Smooth muscle cell (in vitro differentiated cells): ENCODE measurements at regions not wholly inside any gene's neighbourhood (a gene's known extent, or its start where the extent isn't known, plus 50 kb on each side); places are given as distances from the start of the nearest gene placed in this dataset.

ENCODE experiments used
- DNase-seq: peaks from one replicate; lab custom pipeline; 2025; ENCODE audit not compliant: unreplicated experiment; lab: John Stamatoyannopoulos, UW
- H2AFZ ChIP-seq: fragments of 200-600 bp; sonication (generic); 2 replicates; pipeline ENCODE4 v1.6.0; 2016; ENCODE audit warnings: antibody characterized with exemption, low read depth, mild to moderate bottlenecking
- H3F3A ChIP-seq: fragments of 200-600 bp; sonication (generic); 2 replicates; pipeline ENCODE4 v1.6.0; 2017; ENCODE audit warnings: antibody characterized with exemption, low read depth
- H3K27ac ChIP-seq: fragments of 200-600 bp; sonication (generic); 2 replicates; pipeline ENCODE4 v1.5.1; 2016; ENCODE audit warnings: low read depth, mild to moderate bottlenecking
- H3K27me3 ChIP-seq: fragments of 200-600 bp; sonication (generic); 2 replicates; pipeline ENCODE4 v1.6.1; 2016; ENCODE audit warnings: low read depth, mild to moderate bottlenecking
- H3K36me3 ChIP-seq: fragments of 200-600 bp; sonication (generic); 2 replicates; pipeline ENCODE4 v1.5.1; 2016; ENCODE audit warnings: low read depth
- H3K4me1 ChIP-seq: fragments of 200-600 bp; sonication (generic); 2 replicates; pipeline ENCODE4 v1.5.1; 2016; ENCODE audit warnings: low read depth
- H3K4me2 ChIP-seq: fragments of 200-600 bp; sonication (generic); 2 replicates; pipeline ENCODE4 v1.6.0; 2016; ENCODE audit warnings: mild to moderate bottlenecking
- H3K4me3 ChIP-seq: fragments of 200-600 bp; sonication (generic); 2 replicates; pipeline ENCODE4 v1.5.1; 2016; ENCODE audit warnings: mild to moderate bottlenecking
- H3K79me2 ChIP-seq: fragments of 200-600 bp; sonication (generic); 2 replicates; pipeline ENCODE4 v1.6.0; 2016; ENCODE audit warnings: low read depth, mild to moderate bottlenecking
- H3K9ac ChIP-seq: fragments of 200-600 bp; sonication (generic); 2 replicates; pipeline ENCODE4 v1.6.0; 2016; ENCODE audit warnings: low read depth
- H3K9me3 ChIP-seq: fragments of 200-600 bp; sonication (generic); replicated peaks from 2 replicates; pipeline ENCODE4 v1.5.1; 2016; ENCODE audit warnings: low read depth
- H4K20me1 ChIP-seq: fragments of 200-600 bp; sonication (generic); 2 replicates; pipeline ENCODE4 v1.6.0; 2016; ENCODE audit warnings: low read depth
- WGBS: methylation state at CpG from one replicate; pipeline ENCODE4 v1.1.7; 2016; ENCODE audit warnings: low lambda C conversion rate; 5-methylcytosine and 5-hydroxymethylcytosine counted together
- TF ChIP-seq, protein P1 (sequence below): fragments of 200-600 bp; sonication (generic); IDR thresholded peaks from 2 replicates; pipeline ENCODE4 v1.5.1; 2017; ENCODE audit warnings: borderline replicate concordance, mild to moderate bottlenecking, antibody characterized with exemption; ENCODE audit not compliant: insufficient read depth, poor library complexity, severe bottlenecking

DNA sequence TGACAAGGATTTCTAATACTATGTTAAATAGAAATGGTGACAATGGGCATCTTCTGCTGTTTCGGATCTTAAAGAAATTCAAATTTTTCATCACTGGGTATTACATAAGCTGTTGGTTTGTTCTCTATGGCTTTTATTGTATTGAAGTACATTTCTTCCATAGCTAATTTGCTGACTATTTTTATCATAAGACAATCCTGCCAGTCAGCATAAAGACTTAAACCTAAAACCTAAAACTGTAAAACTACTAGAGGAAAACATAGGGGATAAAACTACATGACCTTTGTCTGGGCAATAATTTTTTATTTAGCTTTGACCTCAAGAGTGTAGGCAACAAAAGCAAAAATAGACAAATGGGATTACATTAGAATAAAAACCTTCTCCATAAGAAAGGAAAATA is 1017.4 kb downstream of the SI start:
- H3K27me3 ChIP-seq = no peaks in the 10 kb centered on the region
- no peaks in the 10 kb centered on the region for H3K9me3 ChIP-seq
- DNase-seq = no peak
- no peak overlapping the region for H2AFZ ChIP-seq
- H3K36me3 ChIP-seq = no peaks in the 10 kb centered on the region
- no peaks in the 10 kb centered on the region for H3K4me1 ChIP-seq
- no peaks in the 10 kb centered on the region for H3K79me2 ChIP-seq
- no peaks in the 10 kb centered on the region for H4K20me1 ChIP-seq
- H3K27ac ChIP-seq = no peak overlapping the region
- H3K9ac ChIP-seq = no peak overlapping the region
- TF ChIP-seq, protein P1, sequence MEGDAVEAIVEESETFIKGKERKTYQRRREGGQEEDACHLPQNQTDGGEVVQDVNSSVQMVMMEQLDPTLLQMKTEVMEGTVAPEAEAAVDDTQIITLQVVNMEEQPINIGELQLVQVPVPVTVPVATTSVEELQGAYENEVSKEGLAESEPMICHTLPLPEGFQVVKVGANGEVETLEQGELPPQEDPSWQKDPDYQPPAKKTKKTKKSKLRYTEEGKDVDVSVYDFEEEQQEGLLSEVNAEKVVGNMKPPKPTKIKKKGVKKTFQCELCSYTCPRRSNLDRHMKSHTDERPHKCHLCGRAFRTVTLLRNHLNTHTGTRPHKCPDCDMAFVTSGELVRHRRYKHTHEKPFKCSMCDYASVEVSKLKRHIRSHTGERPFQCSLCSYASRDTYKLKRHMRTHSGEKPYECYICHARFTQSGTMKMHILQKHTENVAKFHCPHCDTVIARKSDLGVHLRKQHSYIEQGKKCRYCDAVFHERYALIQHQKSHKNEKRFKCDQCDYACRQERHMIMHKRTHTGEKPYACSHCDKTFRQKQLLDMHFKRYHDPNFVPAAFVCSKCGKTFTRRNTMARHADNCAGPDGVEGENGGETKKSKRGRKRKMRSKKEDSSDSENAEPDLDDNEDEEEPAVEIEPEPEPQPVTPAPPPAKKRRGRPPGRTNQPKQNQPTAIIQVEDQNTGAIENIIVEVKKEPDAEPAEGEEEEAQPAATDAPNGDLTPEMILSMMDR = no peak
- no peak overlapping the region for H3K4me2 ChIP-seq
- 97% methylated on average over 1 of the region's 1 CpG for WGBS
- no peaks in the 10 kb centered on the region for H3F3A ChIP-seq
- H3K4me3 ChIP-seq = no peak overlapping the region

DNA sequence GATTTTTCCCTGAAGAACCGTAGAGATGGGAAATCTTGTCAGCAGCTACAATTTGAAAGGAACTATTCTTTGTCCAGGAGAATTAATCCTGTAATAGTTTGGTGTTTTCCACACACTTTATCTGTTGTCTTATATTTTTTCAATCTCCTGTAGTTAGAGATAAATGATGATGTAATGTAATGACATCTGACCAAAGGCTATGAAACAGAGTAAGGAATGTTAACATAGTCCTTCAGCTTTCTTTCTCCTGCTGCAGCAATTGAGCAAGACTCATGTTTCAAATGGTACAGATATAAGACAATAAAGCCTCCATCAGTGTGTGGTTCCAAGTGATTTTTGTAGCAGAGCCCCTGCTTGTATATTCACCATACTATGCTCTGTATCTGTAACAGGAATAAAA is 1028.4 kb downstream of the SI start:
- H3K36me3 ChIP-seq = no peaks in the 10 kb centered on the region
- no peak overlapping the region for H3K4me3 ChIP-seq
- H4K20me1 ChIP-seq = no peaks in the 10 kb centered on the region
- TF ChIP-seq, protein P1 = no peak
- no peak for DNase-seq
- H3K4me2 ChIP-seq = no peak overlapping the region
- WGBS = 91% methylated on average over 1 of the region's 1 CpG
- peak overlapping the region; percentile 49 for H2AFZ ChIP-seq
- no peak overlapping the region for H3K9ac ChIP-seq
- no peaks in the 10 kb centered on the region for H3K79me2 ChIP-seq
- H3K27ac ChIP-seq = no peak overlapping the region
- no peaks in the 10 kb centered on the region for H3K9me3 ChIP-seq
- H3F3A ChIP-seq = no peaks in the 10 kb centered on the region
- H3K4me1 ChIP-seq = no peaks in the 10 kb centered on the region
- no peaks in the 10 kb centered on the region for H3K27me3 ChIP-seq

DNA sequence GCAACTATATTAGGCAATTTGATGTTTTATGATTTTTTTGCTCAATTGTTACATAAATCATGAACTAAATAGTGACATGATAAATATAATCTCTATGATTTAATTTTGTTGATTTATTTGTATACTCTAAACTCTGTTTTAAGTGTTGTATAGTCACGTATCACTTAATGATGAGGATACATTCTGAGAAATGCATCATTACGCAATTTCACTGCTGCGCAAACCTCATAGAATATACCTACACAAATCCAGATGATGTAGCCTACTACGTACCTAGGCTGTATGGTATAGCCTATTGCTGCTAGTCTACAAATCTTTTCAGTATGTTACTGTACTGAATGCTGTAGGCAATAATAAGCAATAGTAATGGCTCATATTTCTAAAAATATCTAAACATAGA is 1029.8 kb downstream of the SI start:
- Histone ChIP-seq H3K27ac (no peak overlapping the region), H3K36me3 (no peaks in the 10 kb centered on the region), H3K4me3 (no peak overlapping the region), H3K4me2 (no peak overlapping the region), H3K79me2 (no peaks in the 10 kb centered on the region), H3K4me1 (no peaks in the 10 kb centered on the region), H2AFZ (no peak overlapping the region), H4K20me1 (no peaks in the 10 kb centered on the region), H3F3A (no peaks in the 10 kb centered on the region), H3K9ac (no peak overlapping the region), H3K27me3 (no peaks in the 10 kb centered on the region), H3K9me3 (no peaks in the 10 kb centered on the region)
- TF ChIP-seq, protein P1 = no peak
- DNase-seq = no peak
- WGBS = 96% methylated on average over 4 of the region's 4 CpGs

DNA sequence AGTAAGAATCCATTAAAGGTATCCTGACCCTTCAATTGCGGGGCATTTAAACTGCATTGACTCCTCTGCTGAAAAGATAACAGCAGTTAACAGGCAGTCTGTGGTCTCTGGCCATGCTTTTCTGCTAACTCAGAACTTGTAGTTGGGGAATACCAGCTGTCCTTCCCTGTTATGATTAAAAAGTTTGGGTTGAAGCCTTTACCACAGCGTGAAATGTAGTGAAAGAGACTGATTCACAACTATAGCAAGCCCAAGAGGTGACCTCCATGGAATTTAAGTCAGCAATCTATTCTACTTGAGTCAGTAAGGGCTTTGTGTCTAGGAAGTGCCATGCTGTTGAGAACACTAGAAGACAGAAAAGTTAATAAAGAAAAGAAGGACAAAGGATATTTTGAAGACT is 1037.3 kb downstream of the SI start:
- Histone ChIP-seq H3K4me1 (no peaks in the 10 kb centered on the region), H3K9me3 (no peaks in the 10 kb centered on the region), H3K79me2 (no peaks in the 10 kb centered on the region), H4K20me1 (no peaks in the 10 kb centered on the region), H3F3A (no peaks in the 10 kb centered on the region), H2AFZ (no peak overlapping the region), H3K4me2 (no peak overlapping the region), H3K4me3 (no peak overlapping the region), H3K27me3 (no peaks in the 10 kb centered on the region), H3K27ac (peak overlapping the region; percentile 74), H3K36me3 (no peaks in the 10 kb centered on the region), H3K9ac (peak overlapping the region; percentile 4)
- WGBS = 19% methylated on average over 2 of the region's 2 CpGs
- TF ChIP-seq, protein P1 = no peak
- no peak for DNase-seq
